ENCODE measurements at regions not wholly inside any gene's neighbourhood (a gene's known extent, or its start where the extent isn't known, plus 50 kb on each side); places are given as distances from the start of the nearest gene placed in this dataset.

- TF ChIP-seq CTCF (IDR thresholded peaks at IDR 0.05) (no peak), POLR2A (IDR thresholded peaks at IDR 0.05) (no peak), EP300 (IDR thresholded peaks at IDR 0.05) (no peak)
Observed at GRCh38 chr13:85549819-85550218, 249.4 kb downstream of the SLITRK6 start.
